ENCODE measurements at regions not wholly inside any gene's neighbourhood (a gene's known extent, or its start where the extent isn't known, plus 50 kb on each side); places are given as distances from the start of the nearest gene placed in this dataset.
"Not testable (repeated sequence)": the region's sequence is repeated elsewhere in the genome, so short reads cannot be mapped to it uniquely, and the experiment has no call there.

GRCh38 chr18:38752430-38752829 lies 1186.8 kb upstream of the CELF4 start:
- no peak for DNase-seq
- H3K4me3 ChIP-seq: no peak overlapping the region
- no peaks in the 10 kb centered on the region for H3K36me3 ChIP-seq
- WGBS, 2 donors: 5 to 36% methylated on average over 1 of the region's 1 CpG
- TF ChIP-seq POLR2A (IDR thresholded peaks at IDR 0.05): no peak
- H3K27me3 ChIP-seq: no peaks in the 10 kb centered on the region
- H3K9me3 ChIP-seq: no peaks in the 10 kb centered on the region
- H3K27ac ChIP-seq: no peak overlapping the region
- intact Hi-C loops (cut with DNase I): no loop called here
- peaks cover 0 to 10% (median 3%) of the 10 kb centered on the region in 4 donors for H3K4me1 ChIP-seq

- Histone ChIP-seq H3K27ac (peak overlapping the region in 2 of 4 donors; percentile 17 to 61), H3K27me3 (no peaks in the 10 kb centered on the region), H3K4me1 (peaks cover 0 to 10% (median 3%) of the 10 kb centered on the region in 4 donors), H3K9me3 (no peaks in the 10 kb centered on the region), H3K4me3 (no peak overlapping the region), H3K36me3 (no peaks in the 10 kb centered on the region)
- intact Hi-C loops (cut with DNase I): no loop called here
- TF ChIP-seq EP300 (IDR thresholded peaks at IDR 0.05): no peak
- TF ChIP-seq POLR2A (IDR thresholded peaks at IDR 0.05): no peak
- no peak for TF ChIP-seq POLR2AphosphoS5 (IDR thresholded peaks at IDR 0.05)
- TF ChIP-seq CTCF (IDR thresholded peaks at IDR 0.05): no peak
- WGBS, 2 donors: 51 to 57% methylated on average over 8 of the region's 8 CpGs
- DNase-seq: no peak
Measured at GRCh38 chr18:38751898-38752297, 1186.3 kb upstream of the CELF4 start.

GRCh38 chr18:38751211-38751610 lies 1185.6 kb upstream of the CELF4 start:
- no peak for TF ChIP-seq EP300 (IDR thresholded peaks at IDR 0.05)
- TF ChIP-seq POLR2AphosphoS5 (IDR thresholded peaks at IDR 0.05): no peak
- no peak for TF ChIP-seq CTCF (IDR thresholded peaks at IDR 0.05)
- TF ChIP-seq POLR2A (IDR thresholded peaks at IDR 0.05): no peak
- Histone ChIP-seq H3K27me3 (no peaks in the 10 kb centered on the region), H3K4me3 (no peak overlapping the region), H3K36me3 (no peaks in the 10 kb centered on the region), H3K27ac (peak overlapping the region in 1 of 4 donors; percentile 61), H3K9me3 (no peaks in the 10 kb centered on the region), H3K4me1 (peaks cover 0 to 10% (median 3%) of the 10 kb centered on the region in 4 donors)
- WGBS, 2 donors: 48 to 70% methylated on average over 2 of the region's 2 CpGs
- DNase-seq: no peak
- intact Hi-C loops (cut with DNase I): no loop called here

- DNase-seq: no peak
- Histone ChIP-seq H3K36me3 (no peaks in the 10 kb centered on the region), H3K9me3 (no peaks in the 10 kb centered on the region), H3K27ac (no peak overlapping the region), H3K4me3 (no peak overlapping the region), H3K4me1 (peaks cover 0 to 10% (median 3%) of the 10 kb centered on the region in 4 donors), H3K27me3 (no peaks in the 10 kb centered on the region)
- TF ChIP-seq EP300 (IDR thresholded peaks at IDR 0.05) (no peak), CTCF (IDR thresholded peaks at IDR 0.05) (no peak), POLR2AphosphoS5 (IDR thresholded peaks at IDR 0.05) (no peak), POLR2A (IDR thresholded peaks at IDR 0.05) (no peak)
- WGBS, 2 donors: 83 to 88% methylated on average over 3 of the region's 3 CpGs
- intact Hi-C loops (cut with DNase I): no loop called here
Measured at GRCh38 chr18:38750751-38751150, 1185.2 kb upstream of the CELF4 start.

- Histone ChIP-seq H3K36me3 (no peaks in the 10 kb centered on the region), H3K9me3 (no peaks in the 10 kb centered on the region), H3K4me1 (peaks cover 0 to 6% (median 3%) of the 10 kb centered on the region in 4 donors), H3K27me3 (no peaks in the 10 kb centered on the region), H3K27ac (no peak overlapping the region), H3K4me3 (no peak overlapping the region)
- intact Hi-C loops (cut with DNase I): no loop called here
- no peak for TF ChIP-seq EP300 (IDR thresholded peaks at IDR 0.05)
- TF ChIP-seq POLR2AphosphoS5 (IDR thresholded peaks at IDR 0.05): no peak
- TF ChIP-seq POLR2A (IDR thresholded peaks at IDR 0.05): no peak
- no peak for TF ChIP-seq CTCF (IDR thresholded peaks at IDR 0.05)
- DNase-seq: no peak
- 83 to 84% methylated on average over 5 of the region's 5 CpGs for WGBS, 2 donors
Measured at GRCh38 chr18:38747153-38747552, 1181.6 kb upstream of the CELF4 start.

GRCh38 chr18:38720181-38720580 lies 1154.6 kb upstream of the CELF4 start:
- H3K4me1 ChIP-seq; H3K9me3 ChIP-seq; H3K36me3 ChIP-seq; intact Hi-C loops (cut with DNase I); DNase-seq; H3K4me3 ChIP-seq; H3K27ac ChIP-seq; H3K27me3 ChIP-seq: not testable (repeated sequence)
- 80 to 85% methylated on average over 2 of the region's 2 CpGs for WGBS, 2 donors

Measured in sigmoid colon (tissue), 6 donors.